ENCODE measurements at regions not wholly inside any gene's neighbourhood (a gene's known extent, or its start where the extent isn't known, plus 50 kb on each side); places are given as distances from the start of the nearest gene placed in this dataset.

DNA sequence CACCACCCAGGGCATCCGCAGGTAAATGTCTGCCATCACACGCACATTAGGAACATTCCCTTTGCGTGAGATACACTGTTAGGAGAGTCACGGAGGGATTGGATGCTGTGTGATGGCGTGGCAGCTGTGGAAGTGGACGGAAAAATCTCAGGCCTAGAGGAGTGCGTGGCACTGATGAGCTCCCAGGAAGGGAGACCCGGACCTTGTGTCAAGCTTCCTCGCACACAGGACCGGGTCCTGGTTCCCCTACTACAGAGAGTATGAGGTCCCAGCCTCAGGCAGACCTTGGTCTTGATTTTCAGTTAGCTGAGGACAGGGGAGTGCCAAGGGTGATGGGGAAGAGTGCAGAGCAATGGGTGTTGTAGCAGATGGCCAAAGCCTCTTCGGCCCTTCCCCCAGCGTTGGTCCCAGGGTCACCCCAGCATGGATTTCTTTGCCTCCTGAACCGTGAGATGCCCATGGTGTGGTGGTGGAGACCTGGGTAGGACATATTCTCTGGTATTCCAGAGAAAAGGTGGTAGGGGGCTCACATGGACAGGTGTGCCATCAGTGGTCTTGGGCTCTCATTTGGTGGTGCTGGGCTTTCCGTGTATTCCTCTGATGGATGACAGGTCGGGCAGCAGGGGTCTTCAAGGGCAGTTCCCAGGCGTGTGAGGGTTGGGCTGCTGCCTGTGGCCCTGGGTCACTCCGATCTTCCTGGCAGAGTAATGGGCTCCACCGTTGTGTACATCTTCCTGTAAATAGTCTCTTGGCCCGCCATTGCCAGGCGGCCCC lies 105.1 kb downstream of the SNRPN start:
- H3K27me3 ChIP-seq (ENCODE audit: control insufficient read depth, insufficient read depth, low read length): no peaks in the 10 kb centered on the region
- no peak overlapping the region for H3K4me3 ChIP-seq (ENCODE audit: low read depth, low read length)

DNA sequence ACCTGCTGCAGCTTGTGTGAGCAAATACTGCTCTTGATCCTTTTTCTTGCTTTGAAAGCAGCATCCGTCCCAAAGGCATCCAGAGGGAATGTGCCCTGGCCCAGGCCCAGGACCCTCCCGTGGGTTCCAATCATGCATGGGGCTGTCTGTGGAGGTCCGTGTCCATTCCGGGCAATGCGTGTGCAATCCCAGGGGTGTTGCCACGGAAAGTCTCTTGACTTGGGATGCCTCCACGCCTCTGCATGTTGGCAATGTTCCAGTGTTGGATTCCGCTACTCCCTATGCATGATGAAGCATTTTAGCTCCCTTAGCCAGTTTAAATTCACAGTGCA lies 105.7 kb downstream of the SNRPN start:
- Histone ChIP-seq H3K4me3 (ENCODE audit: low read depth, low read length) (no peak overlapping the region), H3K9ac (ENCODE audit: low read depth, low read length) (no peak overlapping the region), H3K27me3 (ENCODE audit: control insufficient read depth, insufficient read depth, low read length) (no peaks in the 10 kb centered on the region), H3K9me3 (ENCODE audit: control insufficient read depth, insufficient read depth, low read length) (peaks cover 11% of the 10 kb centered on the region), H3K36me3 (ENCODE audit: control insufficient read depth, insufficient read depth, low read length) (peaks cover 100% of the 10 kb centered on the region), H3K4me1 (ENCODE audit: control insufficient read depth, insufficient read depth, low read length) (no peaks in the 10 kb centered on the region)

More for the DNA sequence above, 105.1 kb downstream of the SNRPN start:
- Histone ChIP-seq H3K9ac (ENCODE audit: low read depth, low read length) (no peak overlapping the region), H3K9me3 (ENCODE audit: control insufficient read depth, insufficient read depth, low read length) (peaks cover 11% of the 10 kb centered on the region), H3K36me3 (ENCODE audit: control insufficient read depth, insufficient read depth, low read length) (peaks cover 100% of the 10 kb centered on the region), H3K4me1 (ENCODE audit: control insufficient read depth, insufficient read depth, low read length) (no peaks in the 10 kb centered on the region)

DNA sequence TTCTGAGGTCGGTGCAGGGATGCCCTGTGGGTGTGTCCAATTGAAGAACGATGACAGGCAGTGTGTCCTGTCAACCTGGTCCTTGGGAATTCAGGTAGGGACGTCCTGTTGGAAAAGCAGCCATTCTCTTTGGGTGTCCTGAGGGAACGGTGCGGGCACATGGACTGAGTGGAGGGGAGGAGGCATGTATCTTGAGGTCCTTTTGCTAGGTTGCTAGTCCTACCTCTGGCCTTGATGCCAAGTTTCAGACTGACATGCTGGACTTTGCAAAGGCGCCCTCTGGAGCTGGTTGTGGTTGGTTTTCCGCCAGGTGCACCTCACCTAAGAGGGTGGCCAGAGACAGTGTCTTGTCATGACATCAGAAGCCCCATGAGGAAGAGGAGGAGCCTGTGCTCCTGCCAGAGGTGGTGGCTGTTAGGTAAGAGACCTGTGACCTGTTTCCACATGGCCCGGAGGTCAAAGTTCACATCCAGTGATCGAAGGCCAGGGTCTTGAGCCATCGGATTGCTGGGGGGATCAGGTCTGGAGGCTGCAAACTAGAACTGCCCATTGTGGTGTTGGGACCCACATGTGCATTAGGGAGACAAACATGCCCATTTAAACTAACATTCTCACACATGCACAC lies 106.3 kb downstream of the SNRPN start:
- Histone ChIP-seq H3K9me3 (ENCODE audit: control insufficient read depth, insufficient read depth, low read length) (peaks cover 11% of the 10 kb centered on the region), H3K4me3 (ENCODE audit: low read depth, low read length) (no peak overlapping the region), H3K9ac (ENCODE audit: low read depth, low read length) (no peak overlapping the region), H3K36me3 (ENCODE audit: control insufficient read depth, insufficient read depth, low read length) (peaks cover 100% of the 10 kb centered on the region), H3K4me1 (ENCODE audit: control insufficient read depth, insufficient read depth, low read length) (no peaks in the 10 kb centered on the region), H3K27me3 (ENCODE audit: control insufficient read depth, insufficient read depth, low read length) (no peaks in the 10 kb centered on the region)

DNA sequence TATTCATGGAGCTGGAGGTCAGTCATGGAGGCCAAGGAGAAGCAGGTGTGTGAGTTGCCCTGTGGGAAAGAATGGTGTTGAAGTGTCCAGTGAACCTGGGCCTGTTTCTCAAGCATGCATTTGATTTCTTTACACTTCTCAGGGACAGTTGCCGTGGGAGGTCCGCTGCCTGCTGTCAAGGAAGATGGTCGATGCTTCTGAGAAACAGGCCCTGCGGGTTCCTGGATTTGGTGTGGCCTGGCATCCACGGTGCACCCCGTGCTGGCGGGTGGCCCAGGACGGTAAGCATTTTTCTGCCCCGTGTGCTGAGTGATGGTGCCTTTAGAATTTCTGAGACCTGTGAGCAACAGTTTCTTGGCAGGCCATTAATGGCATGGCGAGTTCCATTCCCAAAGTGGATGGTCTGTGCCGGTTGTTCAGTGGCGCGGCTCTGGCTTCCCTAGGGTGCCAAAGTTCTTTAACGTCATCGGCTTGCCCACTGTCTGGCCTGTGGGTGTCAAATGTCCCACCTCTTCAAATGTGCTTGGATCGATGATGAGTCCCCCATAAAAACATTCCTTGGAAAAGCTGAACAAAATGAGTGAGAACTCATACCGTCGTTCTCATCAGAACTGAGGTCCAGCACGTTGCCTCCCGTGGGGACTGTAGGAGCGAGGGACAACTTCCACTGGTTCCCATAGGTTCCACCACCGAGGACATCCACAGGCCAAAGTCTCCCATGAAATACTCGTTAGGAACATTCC lies 107.2 kb downstream of the SNRPN start:
- H3K36me3 ChIP-seq (ENCODE audit: control insufficient read depth, insufficient read depth, low read length): peaks cover 100% of the 10 kb centered on the region
- H3K9me3 ChIP-seq (ENCODE audit: control insufficient read depth, insufficient read depth, low read length): peaks cover 15% of the 10 kb centered on the region
- no peak overlapping the region for H3K9ac ChIP-seq (ENCODE audit: low read depth, low read length)
- no peak overlapping the region for H3K4me3 ChIP-seq (ENCODE audit: low read depth, low read length)
- no peaks in the 10 kb centered on the region for H3K27me3 ChIP-seq (ENCODE audit: control insufficient read depth, insufficient read depth, low read length)
- no peaks in the 10 kb centered on the region for H3K4me1 ChIP-seq (ENCODE audit: control insufficient read depth, insufficient read depth, low read length)

DNA sequence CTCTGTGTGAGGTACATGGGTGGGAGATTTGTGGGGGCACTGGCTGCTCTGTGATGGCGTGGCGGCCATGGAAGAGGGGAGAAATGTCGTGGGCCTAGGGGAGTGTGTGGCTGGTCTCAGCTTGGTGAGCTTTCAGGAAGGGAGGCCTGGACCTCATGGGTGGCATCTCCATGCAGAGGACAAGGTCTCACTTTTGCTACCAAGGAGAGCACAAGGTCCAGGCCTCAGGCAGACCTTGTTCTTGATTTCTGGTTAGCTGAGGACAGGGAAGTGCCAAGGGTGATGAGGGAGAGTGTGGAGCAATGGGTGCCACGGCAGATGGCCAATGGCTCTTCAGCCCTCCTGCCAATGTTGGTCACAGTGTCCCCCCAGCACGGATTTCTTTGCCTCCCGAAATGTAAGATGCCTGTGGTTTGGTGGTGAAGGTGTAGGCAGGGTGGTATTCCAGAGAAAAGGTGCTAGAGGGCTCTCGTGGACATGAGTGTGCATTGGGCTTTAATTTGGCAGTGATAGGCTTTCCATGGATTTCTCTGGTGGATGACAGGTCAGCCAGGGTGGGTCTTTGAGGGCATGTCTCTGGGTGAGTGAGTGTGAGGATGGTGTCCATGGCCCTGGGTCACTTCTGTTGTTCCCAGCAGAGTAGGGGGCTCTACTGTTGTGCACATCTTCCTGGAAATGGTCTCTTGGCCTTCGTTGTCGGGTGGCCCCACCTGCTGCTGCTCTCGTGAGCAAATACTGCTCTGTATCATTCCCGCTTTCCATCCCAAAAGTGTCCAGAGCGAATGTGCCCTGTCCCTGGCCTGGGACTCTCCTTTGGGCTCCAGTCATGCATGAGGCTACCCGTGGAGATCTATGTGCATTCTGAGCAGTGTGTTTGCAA lies 108.0 kb downstream of the SNRPN start:
- Histone ChIP-seq H3K9me3 (ENCODE audit: control insufficient read depth, insufficient read depth, low read length) (peaks cover 18% of the 10 kb centered on the region), H3K36me3 (ENCODE audit: control insufficient read depth, insufficient read depth, low read length) (peaks cover 100% of the 10 kb centered on the region), H3K27me3 (ENCODE audit: control insufficient read depth, insufficient read depth, low read length) (no peaks in the 10 kb centered on the region), H3K4me3 (ENCODE audit: low read depth, low read length) (no peak overlapping the region), H3K4me1 (ENCODE audit: control insufficient read depth, insufficient read depth, low read length) (no peaks in the 10 kb centered on the region), H3K9ac (ENCODE audit: low read depth, low read length) (no peak overlapping the region)

DNA sequence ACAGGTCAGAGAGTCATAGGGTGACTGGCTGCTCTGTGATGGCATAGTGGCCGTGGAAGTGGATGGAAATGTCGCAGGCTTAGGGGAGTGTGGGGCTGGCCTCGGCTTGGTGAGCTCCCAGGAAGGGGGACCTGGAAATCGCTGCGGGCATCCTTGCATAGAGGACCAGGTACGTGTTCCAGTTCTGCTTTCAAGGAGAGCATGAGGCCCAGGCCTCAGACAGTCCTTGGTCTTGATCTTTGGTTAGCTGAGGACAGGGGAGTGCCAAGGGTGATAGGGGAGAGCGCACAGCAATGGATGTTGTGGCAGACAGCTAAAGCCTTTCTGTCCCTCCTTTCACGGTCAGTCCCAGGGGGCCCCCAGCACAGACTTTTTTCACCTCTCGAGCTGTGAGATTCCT lies 110.5 kb downstream of the SNRPN start:
- H3K4me1 ChIP-seq (ENCODE audit: control insufficient read depth, insufficient read depth, low read length): no peaks in the 10 kb centered on the region
- peaks cover 30% of the 10 kb centered on the region for H3K9me3 ChIP-seq (ENCODE audit: control insufficient read depth, insufficient read depth, low read length)
- H3K27me3 ChIP-seq (ENCODE audit: control insufficient read depth, insufficient read depth, low read length): no peaks in the 10 kb centered on the region
- no peak overlapping the region for H3K9ac ChIP-seq (ENCODE audit: low read depth, low read length)
- H3K4me3 ChIP-seq (ENCODE audit: low read depth, low read length): no peak overlapping the region
- H3K36me3 ChIP-seq (ENCODE audit: control insufficient read depth, insufficient read depth, low read length): peaks cover 100% of the 10 kb centered on the region

DNA sequence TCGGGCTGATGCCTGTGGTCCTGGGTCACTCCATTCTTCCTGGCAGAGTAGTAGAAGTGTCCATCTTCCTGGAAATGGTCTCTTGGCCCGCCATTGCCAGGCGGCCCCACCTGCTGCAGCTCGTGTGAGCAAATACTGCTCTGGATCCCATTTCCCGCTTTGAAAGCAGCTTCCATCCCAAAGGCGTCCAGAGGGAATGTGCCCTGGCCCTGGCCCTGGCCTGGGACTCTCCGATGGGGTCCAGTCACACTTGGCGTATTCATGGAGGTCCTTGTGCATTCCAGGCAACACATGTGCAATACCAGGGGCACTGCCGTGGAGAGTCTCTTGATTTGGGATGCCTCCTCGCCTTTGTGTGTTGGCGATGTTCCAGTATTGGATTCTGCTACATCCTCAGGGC lies 111.1 kb downstream of the SNRPN start:
- no peaks in the 10 kb centered on the region for H3K27me3 ChIP-seq (ENCODE audit: control insufficient read depth, insufficient read depth, low read length)
- H3K36me3 ChIP-seq (ENCODE audit: control insufficient read depth, insufficient read depth, low read length): peaks cover 100% of the 10 kb centered on the region
- peaks cover 32% of the 10 kb centered on the region for H3K9me3 ChIP-seq (ENCODE audit: control insufficient read depth, insufficient read depth, low read length)
- H3K9ac ChIP-seq (ENCODE audit: low read depth, low read length): no peak overlapping the region
- no peak overlapping the region for H3K4me3 ChIP-seq (ENCODE audit: low read depth, low read length)
- H3K4me1 ChIP-seq (ENCODE audit: control insufficient read depth, insufficient read depth, low read length): no peaks in the 10 kb centered on the region

DNA sequence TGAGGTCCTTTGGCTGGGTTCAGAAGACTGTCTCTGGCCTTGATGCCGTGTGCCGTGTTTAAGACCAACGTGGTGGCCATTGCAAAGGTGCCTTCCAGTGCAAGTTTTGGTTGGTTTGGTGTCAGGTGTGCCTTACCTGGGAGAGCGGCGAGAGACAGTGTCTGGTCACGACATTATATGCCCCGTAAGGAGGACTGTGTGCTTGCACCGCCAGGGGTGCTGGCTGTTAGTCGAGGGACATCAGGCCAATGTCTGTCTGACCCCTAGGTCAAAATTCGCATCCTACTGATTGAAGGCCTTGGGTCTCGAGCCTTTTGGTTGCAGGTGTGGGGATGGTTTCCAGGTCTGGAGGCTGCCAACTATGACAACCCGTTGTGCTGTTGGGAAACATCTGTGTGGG lies 111.9 kb downstream of the SNRPN start:
- no peaks in the 10 kb centered on the region for H3K27me3 ChIP-seq (ENCODE audit: control insufficient read depth, insufficient read depth, low read length)
- H3K4me1 ChIP-seq (ENCODE audit: control insufficient read depth, insufficient read depth, low read length): no peaks in the 10 kb centered on the region
- H3K4me3 ChIP-seq (ENCODE audit: low read depth, low read length): no peak overlapping the region
- H3K9me3 ChIP-seq (ENCODE audit: control insufficient read depth, insufficient read depth, low read length): peaks cover 38% of the 10 kb centered on the region
- peaks cover 100% of the 10 kb centered on the region for H3K36me3 ChIP-seq (ENCODE audit: control insufficient read depth, insufficient read depth, low read length)
- H3K9ac ChIP-seq (ENCODE audit: low read depth, low read length): no peak overlapping the region

DNA sequence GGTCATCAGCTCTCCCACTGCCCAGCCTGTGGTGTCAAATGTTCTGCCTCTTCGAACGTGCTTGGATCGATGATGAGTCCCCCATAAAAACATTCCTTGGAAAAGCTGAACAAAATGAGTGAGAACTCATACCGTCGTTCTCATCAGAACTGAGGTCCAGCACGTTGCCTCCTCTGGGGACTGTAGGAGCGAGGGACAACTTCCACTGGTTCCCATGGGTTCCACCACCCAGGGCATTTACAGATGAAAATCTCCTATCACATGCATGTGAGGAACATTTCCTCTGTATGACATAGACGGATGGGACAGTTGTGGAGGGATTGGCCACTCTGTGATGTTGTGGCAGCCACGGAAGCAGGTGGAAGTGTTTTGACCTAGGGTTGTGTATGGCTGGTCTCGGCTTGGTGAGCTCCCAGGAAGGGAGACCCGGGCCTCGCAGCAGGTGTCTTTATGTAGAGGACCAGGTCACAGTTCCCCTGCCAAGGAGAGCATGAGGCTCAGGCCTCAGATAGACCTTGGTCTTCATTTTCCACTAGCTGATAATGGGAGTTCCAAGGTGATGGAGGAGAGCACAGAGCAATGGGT lies 113.0 kb downstream of the SNRPN start:
- H3K27me3 ChIP-seq (ENCODE audit: control insufficient read depth, insufficient read depth, low read length): no peaks in the 10 kb centered on the region
- peaks cover 44% of the 10 kb centered on the region for H3K9me3 ChIP-seq (ENCODE audit: control insufficient read depth, insufficient read depth, low read length)
- no peak overlapping the region for H3K9ac ChIP-seq (ENCODE audit: low read depth, low read length)
- H3K4me3 ChIP-seq (ENCODE audit: low read depth, low read length): no peak overlapping the region
- no peaks in the 10 kb centered on the region for H3K4me1 ChIP-seq (ENCODE audit: control insufficient read depth, insufficient read depth, low read length)
- H3K36me3 ChIP-seq (ENCODE audit: control insufficient read depth, insufficient read depth, low read length): peaks cover 100% of the 10 kb centered on the region

DNA sequence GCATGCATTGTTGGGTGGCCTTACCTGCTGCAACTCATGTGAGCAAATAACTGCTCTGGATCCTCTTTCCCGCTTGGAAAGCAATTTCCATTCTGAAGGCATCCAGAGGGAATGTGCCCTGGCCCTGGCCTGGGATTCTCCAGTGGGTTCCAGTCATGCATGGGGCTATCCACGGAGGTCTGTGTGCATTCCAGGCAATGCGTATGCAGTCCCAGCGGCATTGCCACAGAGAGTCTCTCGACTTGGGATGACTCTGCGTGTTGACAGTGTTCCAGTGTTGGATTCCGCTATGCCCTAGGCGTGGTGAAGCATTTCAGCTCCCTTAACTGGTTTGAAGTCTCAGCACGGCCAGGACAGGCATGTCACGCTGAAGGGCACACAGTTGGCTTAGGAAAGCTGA lies 113.9 kb downstream of the SNRPN start:
- peaks cover 46% of the 10 kb centered on the region for H3K9me3 ChIP-seq (ENCODE audit: control insufficient read depth, insufficient read depth, low read length)
- peaks cover 100% of the 10 kb centered on the region for H3K36me3 ChIP-seq (ENCODE audit: control insufficient read depth, insufficient read depth, low read length)
- H3K27me3 ChIP-seq (ENCODE audit: control insufficient read depth, insufficient read depth, low read length): no peaks in the 10 kb centered on the region
- H3K9ac ChIP-seq (ENCODE audit: low read depth, low read length): no peak overlapping the region
- no peak overlapping the region for H3K4me3 ChIP-seq (ENCODE audit: low read depth, low read length)
- H3K4me1 ChIP-seq (ENCODE audit: control insufficient read depth, insufficient read depth, low read length): no peaks in the 10 kb centered on the region

DNA sequence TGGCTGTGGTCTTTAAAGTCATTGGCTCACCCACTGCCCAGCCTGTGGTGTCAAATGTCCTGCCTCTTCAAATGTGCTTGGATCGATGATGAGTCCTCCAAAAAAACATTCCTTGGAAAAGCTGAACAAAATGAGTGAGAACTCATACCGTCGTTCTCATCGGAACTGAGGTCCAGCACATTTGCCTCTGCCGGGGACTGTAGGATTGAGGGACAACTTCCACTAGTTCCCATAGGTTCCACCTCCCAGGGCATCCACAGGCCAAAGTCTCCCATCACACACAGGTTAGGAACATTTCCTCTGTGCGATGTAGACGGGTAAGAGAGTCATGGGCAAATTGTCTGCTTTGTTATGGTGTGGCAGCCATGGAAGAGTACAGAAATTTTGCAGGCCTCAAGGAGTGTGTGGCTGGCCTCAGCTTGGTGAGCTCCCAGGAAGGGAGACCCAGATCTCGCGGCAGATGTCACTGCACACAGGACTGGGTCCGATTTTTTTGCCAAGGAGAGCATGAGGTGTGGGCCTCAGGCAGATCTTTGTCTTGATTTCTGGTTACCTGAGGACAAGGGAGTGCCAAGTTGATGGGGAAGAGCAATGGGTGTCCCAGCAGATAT lies 115.7 kb downstream of the SNRPN start:
- H3K4me3 ChIP-seq (ENCODE audit: low read depth, low read length): no peak overlapping the region
- H3K27me3 ChIP-seq (ENCODE audit: control insufficient read depth, insufficient read depth, low read length): no peaks in the 10 kb centered on the region
- peaks cover 100% of the 10 kb centered on the region for H3K36me3 ChIP-seq (ENCODE audit: control insufficient read depth, insufficient read depth, low read length)
- no peaks in the 10 kb centered on the region for H3K4me1 ChIP-seq (ENCODE audit: control insufficient read depth, insufficient read depth, low read length)
- no peak overlapping the region for H3K9ac ChIP-seq (ENCODE audit: low read depth, low read length)
- peaks cover 43% of the 10 kb centered on the region for H3K9me3 ChIP-seq (ENCODE audit: control insufficient read depth, insufficient read depth, low read length)
